Transverse colon (tissue), 4 donors: ENCODE measurements at regions not wholly inside any gene's neighbourhood (a gene's known extent, or its start where the extent isn't known, plus 50 kb on each side); places are given as distances from the start of the nearest gene placed in this dataset.
"Not testable (repeated sequence)": the region's sequence is repeated elsewhere in the genome, so short reads cannot be mapped to it uniquely, and the experiment has no call there.

Experiments used
- DNase-seq: peaks from one replicate; pipeline ENCODE4 v3.0.0-alpha.2; 2019
- H3K27ac ChIP-seq, 4 donors: fragments of 200-600 bp; sonication (generic); 2 replicates each; pipeline ENCODE4 v1.5.1; 2016 to 2018; ENCODE audit warnings: inconsistent platforms in 4 of 4
- H3K27me3 ChIP-seq: fragments of 200-600 bp; sonication (generic); 2 replicates; pipeline ENCODE4 v1.5.1; 2017; ENCODE audit warnings: inconsistent platforms
- H3K36me3 ChIP-seq, 4 donors: fragments of 200-600 bp; sonication (generic); 2 replicates each; pipeline ENCODE4 v1.5.1; 2017 to 2019; ENCODE audit warnings: inconsistent platforms in 4 of 4
- H3K4me1 ChIP-seq, 4 donors: fragments of 200-600 bp; sonication (generic); 2 replicates each; pipeline ENCODE4 v1.5.1; 2017 to 2020; ENCODE audit warnings: inconsistent platforms in 4 of 4
- H3K4me3 ChIP-seq, 4 donors: fragments of 200-600 bp; sonication (generic); 1 replicate in 1 of 4; 2 replicates in 3 of 4; pipeline versions ENCODE4 v1.5.1 to v1.6.1; 2017 to 2019; ENCODE audit warnings: inconsistent platforms in 4 of 4
- H3K9me3 ChIP-seq, 2 donors: fragments of 200-600 bp; sonication (generic); 2 replicates each; pipeline ENCODE4 v1.5.1; 2017 to 2019; ENCODE audit warnings: inconsistent platforms in 2 of 2
- CTCF ChIP-seq, 5 experiments: fragments of 200-600 bp in 3 of 5; fragments of 450-650 bp in 2 of 5; sonication (generic) in 3 of 5; IDR thresholded peaks; 1 replicate in 2 of 5; 2 replicates in 3 of 5; pipeline ENCODE4 v1.5.1; 2016 to 2017; ENCODE audit warnings: antibody characterized with exemption in 5 of 5, inconsistent platforms in 3 of 5, mild to moderate bottlenecking in 2 of 5, moderate library complexity in 1 of 5
- EP300 ChIP-seq: sonication (generic); formaldehyde crosslinking; IDR thresholded peaks from one replicate; pipeline ENCODE4 v1.6.1; 2017; ENCODE audit warnings: antibody characterized with exemption, low read depth
- POLR2A ChIP-seq: fragments of 450-650 bp; IDR thresholded peaks from one replicate; pipeline ENCODE4 v1.6.1; 2016; ENCODE audit warnings: antibody characterized with exemption, mild to moderate bottlenecking, moderate library complexity
- POLR2AphosphoS5 ChIP-seq, 3 donors: sonication (generic); formaldehyde crosslinking; IDR thresholded peaks; one replicate each; pipeline ENCODE4 v1.6.1; 2016; ENCODE audit warnings: antibody characterized with exemption in 3 of 3
- WGBS, 2 donors: methylation state at CpG; one replicate each; pipeline ENCODE4 v1.1.5; 2018; ENCODE audit warnings: low coverage in 1 of 2; 5-methylcytosine and 5-hydroxymethylcytosine counted together
- in situ Hi-C, 4 donors: fragments of 200-750 bp; cut with MboI; loops; one replicate each; pipeline versions ENCODE4 v1.15.0 to v1.15.1; 2017; ENCODE audit warnings: low sequenced_read_pairs in 3 of 4, low pct_ligation_motif_present in 1 of 4, low pct_unique_long_range_greater_than_20kb in 1 of 4
- intact Hi-C: fragments of 100-400 bp; cut with DNase I; formaldehyde crosslinking; loops from one replicate; pipeline ENCODE4 v1.15.1; 2023; ENCODE audit warnings: low total_unique reads

- Histone ChIP-seq H3K27ac (no peak overlapping the region), H3K27me3 (no peaks in the 10 kb centered on the region), H3K9me3 (no peaks in the 10 kb centered on the region), H3K36me3 (no peaks in the 10 kb centered on the region), H3K4me3 (no peak overlapping the region), H3K4me1 (no peaks in the 10 kb centered on the region)
- intact Hi-C loops = no loop called here
- no peak for DNase-seq
- TF ChIP-seq POLR2AphosphoS5 (IDR thresholded peaks at IDR 0.05) (no peak), EP300 (no peak), CTCF (IDR thresholded peaks at IDR 0.05) (no peak), POLR2A (no peak)
- in situ Hi-C loops = no loop called here
- 50 to 60% methylated on average over 2 of the region's 2 CpGs for WGBS, 2 donors
These were observed 2043.6 kb upstream of the C9orf72 start for GRCh38 chr9:29616844-29617243.

GRCh38 chr9:29625292-29625731 lies 2052.0 kb upstream of the C9orf72 start:
- no peak for DNase-seq
- H3K4me1 ChIP-seq = no peaks in the 10 kb centered on the region
- no peaks in the 10 kb centered on the region for H3K9me3 ChIP-seq
- in situ Hi-C loops = no loop called here
- WGBS, 2 donors = 17 to 35% methylated on average over 2 of the region's 2 CpGs
- H3K27me3 ChIP-seq = no peaks in the 10 kb centered on the region
- H3K36me3 ChIP-seq = no peaks in the 10 kb centered on the region
- intact Hi-C loops = no loop called here
- no peak overlapping the region for H3K27ac ChIP-seq
- H3K4me3 ChIP-seq = no peak overlapping the region
- no peak for TF ChIP-seq EP300
- TF ChIP-seq POLR2AphosphoS5 (IDR thresholded peaks at IDR 0.05) = no peak
- no peak for TF ChIP-seq CTCF (IDR thresholded peaks at IDR 0.05)
- no peak for TF ChIP-seq POLR2A

- DNase-seq = no peak
- TF ChIP-seq EP300 (no peak), POLR2A (no peak), CTCF (IDR thresholded peaks at IDR 0.05) (no peak), POLR2AphosphoS5 (IDR thresholded peaks at IDR 0.05) (no peak)
- Histone ChIP-seq H3K9me3 (no peaks in the 10 kb centered on the region), H3K27me3 (no peaks in the 10 kb centered on the region), H3K4me3 (no peak overlapping the region), H3K27ac (no peak overlapping the region), H3K4me1 (no peaks in the 10 kb centered on the region), H3K36me3 (no peaks in the 10 kb centered on the region)
- in situ Hi-C loops = no loop called here
- intact Hi-C loops = no loop called here
- WGBS, 2 donors = 29 to 59% methylated on average over 1 to 3 of the region's 3 CpGs
These were observed 2052.7 kb upstream of the C9orf72 start for GRCh38 chr9:29625931-29626330.

- H3K4me3 ChIP-seq, H3K27ac ChIP-seq, H3K9me3 ChIP-seq, H3K27me3 ChIP-seq, in situ Hi-C loops, H3K36me3 ChIP-seq, H3K4me1 ChIP-seq, intact Hi-C loops, DNase-seq: not testable (repeated sequence)
- 70 to 78% methylated on average over 1 of the region's 1 CpG for WGBS, 2 donors
These were observed 2055.6 kb upstream of the C9orf72 start for GRCh38 chr9:29628856-29629255.

GRCh38 chr9:29637471-29638237 lies 2064.4 kb upstream of the C9orf72 start:
- Histone ChIP-seq H3K9me3 (no peaks in the 10 kb centered on the region), H3K4me3 (no peak overlapping the region), H3K36me3 (no peaks in the 10 kb centered on the region), H3K27ac (no peak overlapping the region), H3K27me3 (no peaks in the 10 kb centered on the region), H3K4me1 (no peaks in the 10 kb centered on the region)
- in situ Hi-C loops (no loop called here), intact Hi-C loops (no loop called here)
- 40 to 55% methylated on average over 3 of the region's 3 CpGs for WGBS, 2 donors
- TF ChIP-seq POLR2AphosphoS5 (IDR thresholded peaks at IDR 0.05) (no peak), POLR2A (no peak), CTCF (IDR thresholded peaks at IDR 0.05) (no peak), EP300 (no peak)
- no peak for DNase-seq
